ENCODE measurements at regions not wholly inside any gene's neighbourhood (a gene's known extent, or its start where the extent isn't known, plus 50 kb on each side); places are given as distances from the start of the nearest gene placed in this dataset.

DNA sequence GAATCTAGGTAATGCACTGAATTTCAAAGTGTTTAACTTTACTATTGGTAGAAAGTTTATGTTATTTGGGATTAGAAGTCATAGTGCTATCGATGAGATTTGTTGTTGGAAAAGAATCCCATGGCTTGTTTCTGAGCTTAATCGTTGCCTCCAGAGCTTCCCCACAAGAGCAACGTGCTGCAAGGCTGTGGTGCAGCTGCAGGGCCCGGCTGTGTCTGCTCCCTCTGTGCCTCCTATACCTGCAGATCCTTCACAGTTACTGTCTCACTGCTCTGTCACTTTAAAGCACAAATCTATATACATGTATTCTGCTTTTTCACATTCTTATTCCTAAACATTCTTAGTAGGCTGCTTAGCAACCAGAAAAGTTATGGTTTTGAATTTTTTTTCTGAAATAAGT is 826.6 kb upstream of the COBL start:
- TF ChIP-seq, protein P1, sequence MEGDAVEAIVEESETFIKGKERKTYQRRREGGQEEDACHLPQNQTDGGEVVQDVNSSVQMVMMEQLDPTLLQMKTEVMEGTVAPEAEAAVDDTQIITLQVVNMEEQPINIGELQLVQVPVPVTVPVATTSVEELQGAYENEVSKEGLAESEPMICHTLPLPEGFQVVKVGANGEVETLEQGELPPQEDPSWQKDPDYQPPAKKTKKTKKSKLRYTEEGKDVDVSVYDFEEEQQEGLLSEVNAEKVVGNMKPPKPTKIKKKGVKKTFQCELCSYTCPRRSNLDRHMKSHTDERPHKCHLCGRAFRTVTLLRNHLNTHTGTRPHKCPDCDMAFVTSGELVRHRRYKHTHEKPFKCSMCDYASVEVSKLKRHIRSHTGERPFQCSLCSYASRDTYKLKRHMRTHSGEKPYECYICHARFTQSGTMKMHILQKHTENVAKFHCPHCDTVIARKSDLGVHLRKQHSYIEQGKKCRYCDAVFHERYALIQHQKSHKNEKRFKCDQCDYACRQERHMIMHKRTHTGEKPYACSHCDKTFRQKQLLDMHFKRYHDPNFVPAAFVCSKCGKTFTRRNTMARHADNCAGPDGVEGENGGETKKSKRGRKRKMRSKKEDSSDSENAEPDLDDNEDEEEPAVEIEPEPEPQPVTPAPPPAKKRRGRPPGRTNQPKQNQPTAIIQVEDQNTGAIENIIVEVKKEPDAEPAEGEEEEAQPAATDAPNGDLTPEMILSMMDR (conservative IDR thresholded peaks at IDR 0.05): no peak
- TF ChIP-seq EZH2 (IDR thresholded peaks at IDR 0.05; ENCODE audit: low read depth): no peak
